ENCODE measurements at regions not wholly inside any gene's neighbourhood (a gene's known extent, or its start where the extent isn't known, plus 50 kb on each side); places are given as distances from the start of the nearest gene placed in this dataset.

DNA sequence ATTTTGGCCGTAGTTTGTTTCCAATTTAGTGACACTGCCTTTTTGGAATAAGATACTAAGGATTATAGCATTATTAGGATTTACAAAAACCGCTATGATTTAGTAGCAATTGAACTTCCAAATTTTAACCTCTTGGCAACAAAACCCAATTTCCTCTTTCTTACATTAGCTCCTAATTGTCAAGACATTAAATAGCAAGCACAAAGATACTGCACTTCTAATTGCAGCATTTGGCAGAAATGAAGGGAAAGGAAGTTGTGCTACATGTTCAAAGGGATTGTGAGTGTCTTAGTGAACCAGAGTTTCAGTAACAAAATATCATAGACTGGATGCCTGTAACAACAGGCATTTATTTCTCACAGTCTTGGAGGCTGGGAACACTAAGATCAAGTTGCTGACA is 99.9 kb downstream of the NUF2 start:
- no peak overlapping the region for H3K27ac ChIP-seq
- H3K9me3 ChIP-seq: no peaks in the 10 kb centered on the region
- no peaks in the 10 kb centered on the region for H3K4me1 ChIP-seq
- intact Hi-C loops (cut with DNase I): no loop called here
- no peak overlapping the region for H3K4me3 ChIP-seq
- H3K27me3 ChIP-seq: no peaks in the 10 kb centered on the region
- no peak for TF ChIP-seq POLR2AphosphoS5 (IDR thresholded peaks at IDR 0.05; ENCODE audit: insufficient read depth in 1 of 2, low read depth in 1 of 2)
- TF ChIP-seq, protein P1, sequence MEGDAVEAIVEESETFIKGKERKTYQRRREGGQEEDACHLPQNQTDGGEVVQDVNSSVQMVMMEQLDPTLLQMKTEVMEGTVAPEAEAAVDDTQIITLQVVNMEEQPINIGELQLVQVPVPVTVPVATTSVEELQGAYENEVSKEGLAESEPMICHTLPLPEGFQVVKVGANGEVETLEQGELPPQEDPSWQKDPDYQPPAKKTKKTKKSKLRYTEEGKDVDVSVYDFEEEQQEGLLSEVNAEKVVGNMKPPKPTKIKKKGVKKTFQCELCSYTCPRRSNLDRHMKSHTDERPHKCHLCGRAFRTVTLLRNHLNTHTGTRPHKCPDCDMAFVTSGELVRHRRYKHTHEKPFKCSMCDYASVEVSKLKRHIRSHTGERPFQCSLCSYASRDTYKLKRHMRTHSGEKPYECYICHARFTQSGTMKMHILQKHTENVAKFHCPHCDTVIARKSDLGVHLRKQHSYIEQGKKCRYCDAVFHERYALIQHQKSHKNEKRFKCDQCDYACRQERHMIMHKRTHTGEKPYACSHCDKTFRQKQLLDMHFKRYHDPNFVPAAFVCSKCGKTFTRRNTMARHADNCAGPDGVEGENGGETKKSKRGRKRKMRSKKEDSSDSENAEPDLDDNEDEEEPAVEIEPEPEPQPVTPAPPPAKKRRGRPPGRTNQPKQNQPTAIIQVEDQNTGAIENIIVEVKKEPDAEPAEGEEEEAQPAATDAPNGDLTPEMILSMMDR (IDR thresholded peaks at IDR 0.05): no peak
- no peak for TF ChIP-seq POLR2A (IDR thresholded peaks at IDR 0.05)
- DNase-seq (ENCODE audit: extremely low spot score in 2 of 2): no peak
- H3K36me3 ChIP-seq: no peaks in the 10 kb centered on the region

GRCh38 chr1:163422738-163423404 is 101.1 kb downstream of the NUF2 start:
- intact Hi-C loops (cut with DNase I): no loop called here
- Histone ChIP-seq H3K9me3 (no peaks in the 10 kb centered on the region), H3K4me1 (no peaks in the 10 kb centered on the region), H3K27me3 (no peaks in the 10 kb centered on the region), H3K4me3 (no peak overlapping the region), H3K27ac (no peak overlapping the region), H3K36me3 (no peaks in the 10 kb centered on the region)
- no peak for DNase-seq (ENCODE audit: extremely low spot score in 2 of 2)
- no peak for TF ChIP-seq POLR2AphosphoS5 (IDR thresholded peaks at IDR 0.05; ENCODE audit: insufficient read depth in 1 of 2, low read depth in 1 of 2)
- TF ChIP-seq POLR2A (IDR thresholded peaks at IDR 0.05): no peak
- TF ChIP-seq, protein P1 (IDR thresholded peaks at IDR 0.05): no peak

GRCh38 chr1:163426505-163427251 is 104.9 kb downstream of the NUF2 start:
- no peak overlapping the region for H3K4me3 ChIP-seq

DNA sequence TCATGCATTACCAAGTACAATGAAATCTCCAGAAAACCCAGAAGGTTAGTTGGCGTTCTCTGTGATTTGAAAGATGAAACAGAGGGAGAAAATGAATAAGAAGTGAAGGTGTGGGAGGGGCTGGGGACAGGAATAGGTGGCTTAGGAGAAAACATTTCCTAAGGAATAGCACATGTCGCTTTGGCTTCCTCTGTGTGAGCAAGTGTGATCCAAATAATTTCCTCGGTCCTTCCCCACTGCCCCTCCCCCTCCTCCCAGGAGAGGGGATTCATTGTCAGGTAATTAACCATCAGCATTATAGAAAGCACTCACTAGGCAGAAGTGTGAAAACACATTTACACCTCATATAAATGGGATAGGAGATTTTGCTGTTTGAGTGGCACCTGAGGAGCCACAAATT is 105.5 kb downstream of the NUF2 start:
- Histone ChIP-seq H3K4me1 (no peaks in the 10 kb centered on the region), H3K4me3 (no peak overlapping the region), H3K36me3 (no peaks in the 10 kb centered on the region), H3K9me3 (no peaks in the 10 kb centered on the region), H3K27me3 (no peaks in the 10 kb centered on the region), H3K27ac (no peak overlapping the region)
- no peak for DNase-seq (ENCODE audit: extremely low spot score in 2 of 2)
- intact Hi-C loops (cut with DNase I): no loop called here
- TF ChIP-seq POLR2A (IDR thresholded peaks at IDR 0.05) (no peak), POLR2AphosphoS5 (IDR thresholded peaks at IDR 0.05; ENCODE audit: insufficient read depth in 1 of 2, low read depth in 1 of 2) (no peak)
- TF ChIP-seq, protein P1 (IDR thresholded peaks at IDR 0.05): no peak

More at GRCh38 chr1:163426505-163427251, 104.9 kb downstream of the NUF2 start:
- Histone ChIP-seq H3K9me3 (no peaks in the 10 kb centered on the region), H3K27ac (no peak overlapping the region), H3K36me3 (no peaks in the 10 kb centered on the region), H3K4me1 (no peaks in the 10 kb centered on the region), H3K27me3 (no peaks in the 10 kb centered on the region)
- intact Hi-C loops (cut with DNase I): no loop called here
- no peak for DNase-seq (ENCODE audit: extremely low spot score in 2 of 2)
- TF ChIP-seq, protein P1 (IDR thresholded peaks at IDR 0.05): no peak
- TF ChIP-seq POLR2A (IDR thresholded peaks at IDR 0.05): no peak
- TF ChIP-seq POLR2AphosphoS5 (IDR thresholded peaks at IDR 0.05; ENCODE audit: insufficient read depth in 1 of 2, low read depth in 1 of 2): no peak
